GM18511 (cell line): ENCODE measurements at regions not wholly inside any gene's neighbourhood (a gene's known extent, or its start where the extent isn't known, plus 50 kb on each side); places are given as distances from the start of the nearest gene placed in this dataset.

Source experiments
- ATAC-seq: cut with Tn5 transposase; IDR thresholded peaks from one replicate; pipeline ENCODE4 v1.9.1; 2021; ENCODE audit warnings: mild to moderate bottlenecking, moderate library complexity; ENCODE audit not compliant: unreplicated experiment

GRCh38 chr15:95269242-95270183 is 1038.2 kb downstream of the MCTP2 start:
- ATAC-seq: no peak

- no peak for ATAC-seq
These were observed 1042.7 kb downstream of the MCTP2 start for GRCh38 chr15:95274101-95274500.

GRCh38 chr15:95277266-95277665 is 1045.9 kb downstream of the MCTP2 start:
- no peak for ATAC-seq

GRCh38 chr15:95278532-95279245 is 1047.3 kb downstream of the MCTP2 start:
- ATAC-seq: no peak

- no peak for ATAC-seq
These were observed 1048.1 kb downstream of the MCTP2 start for GRCh38 chr15:95279277-95280019.

GRCh38 chr15:95280711-95281110 is 1049.3 kb downstream of the MCTP2 start:
- ATAC-seq: no peak

GRCh38 chr15:95281470-95281869 is 1049.0 kb upstream of the NR2F2 start:
- no peak for ATAC-seq

- ATAC-seq: no peak
These were observed 1046.0 kb upstream of the NR2F2 start for GRCh38 chr15:95284492-95284891.

GRCh38 chr15:95284933-95285421 is 1045.5 kb upstream of the NR2F2 start:
- ATAC-seq: no peak

- ATAC-seq: no peak
These were observed 1044.1 kb upstream of the NR2F2 start for GRCh38 chr15:95286352-95286880.

GRCh38 chr15:95287720-95288103 is 1042.8 kb upstream of the NR2F2 start:
- no peak for ATAC-seq

GRCh38 chr15:95288626-95289025 is 1041.9 kb upstream of the NR2F2 start:
- ATAC-seq: no peak

- no peak for ATAC-seq
These were observed 1040.1 kb upstream of the NR2F2 start for GRCh38 chr15:95290176-95290974.

- ATAC-seq: no peak
These were observed 1038.5 kb upstream of the NR2F2 start for GRCh38 chr15:95291898-95292472.

- no peak for ATAC-seq
These were observed 1037.6 kb upstream of the NR2F2 start for GRCh38 chr15:95292785-95293450.

GRCh38 chr15:95293456-95294031 is 1037.0 kb upstream of the NR2F2 start:
- ATAC-seq: no peak

GRCh38 chr15:95295363-95295762 is 1035.1 kb upstream of the NR2F2 start:
- ATAC-seq: no peak

GRCh38 chr15:95295896-95296625 is 1034.4 kb upstream of the NR2F2 start:
- ATAC-seq: no peak
